Tibial artery (tissue), 4 donors: ENCODE measurements at regions not wholly inside any gene's neighbourhood (a gene's known extent, or its start where the extent isn't known, plus 50 kb on each side); places are given as distances from the start of the nearest gene placed in this dataset.

Experiments
- DNase-seq, 2 donors: peaks; one replicate each; pipeline ENCODE4 v3.0.0-alpha.2; 2019
- H3K27ac ChIP-seq, 2 donors: fragments of 200-600 bp; sonication (generic) in 1 of 2; 1 replicate in 1 of 2; 2 replicates in 1 of 2; pipeline ENCODE4 v1.5.1; 2018 to 2019; ENCODE audit warnings: mild to moderate bottlenecking in 1 of 2
- H3K27me3 ChIP-seq, 2 donors: fragments of 200-600 bp; sonication (generic) in 1 of 2; one replicate each; pipeline versions ENCODE4 v1.5.1 to v1.6.0; 2016 to 2019
- H3K36me3 ChIP-seq, 3 donors: fragments of 200-600 bp; sonication (generic) in 2 of 3; one replicate each; pipeline ENCODE4 v1.5.1; 2016 to 2019; ENCODE audit warnings: mild to moderate bottlenecking in 2 of 3
- H3K4me1 ChIP-seq, 4 donors: fragments of 200-600 bp; sonication (generic) in 2 of 4; 1 replicate in 3 of 4; 2 replicates in 1 of 4; pipeline ENCODE4 v1.5.1; 2016 to 2019
- H3K4me3 ChIP-seq, 2 donors: fragments of 200-600 bp; sonication (generic) in 1 of 2; 1 replicate in 1 of 2; 2 replicates in 1 of 2; pipeline ENCODE4 v1.5.1; 2018 to 2019; ENCODE audit warnings: mild to moderate bottlenecking in 2 of 2
- H3K9me3 ChIP-seq, 3 donors: fragments of 200-600 bp; sonication (generic) in 1 of 3; one replicate each; pipeline ENCODE4 v1.5.1; 2016 to 2019
- CTCF ChIP-seq, 2 experiments: fragments of 200-600 bp in 1 of 2; fragments of 450-650 bp in 1 of 2; IDR thresholded peaks; one replicate each; pipeline ENCODE4 v1.5.1; 2017 to 2019; ENCODE audit warnings: antibody characterized with exemption in 2 of 2, mild to moderate bottlenecking in 1 of 2, moderate library complexity in 1 of 2
- intact Hi-C: fragments of 100-400 bp; cut with DNase I; formaldehyde crosslinking; loops from one replicate; pipeline ENCODE4 v1.15.0; 2023; ENCODE audit warnings: low total_unique reads

- H3K27me3 ChIP-seq, result peaks cover 0 to 2% of the 10 kb centered on the region in 2 donors
- no peak overlapping the region for H3K4me3 ChIP-seq
- H3K36me3 ChIP-seq, result no peaks in the 10 kb centered on the region
- no peak for DNase-seq
- TF ChIP-seq CTCF (IDR thresholded peaks at IDR 0.05), result no peak
- H3K9me3 ChIP-seq, result no peaks in the 10 kb centered on the region
- H3K4me1 ChIP-seq, result no peaks in the 10 kb centered on the region
- no peak overlapping the region for H3K27ac ChIP-seq
- intact Hi-C loops, result no loop called here
Observed at GRCh38 chr5:178784391-178784790, 53.9 kb upstream of the ZNF354A start.

GRCh38 chr5:178781936-178782335, 51.5 kb upstream of the ZNF354A start:
- no peaks in the 10 kb centered on the region for H3K4me1 ChIP-seq
- no peaks in the 10 kb centered on the region for H3K27me3 ChIP-seq
- H3K4me3 ChIP-seq, result no peak overlapping the region
- H3K9me3 ChIP-seq, result no peaks in the 10 kb centered on the region
- DNase-seq, result no peak
- H3K36me3 ChIP-seq, result no peaks in the 10 kb centered on the region
- no peak for TF ChIP-seq CTCF (IDR thresholded peaks at IDR 0.05)
- intact Hi-C loops, result no loop called here
- H3K27ac ChIP-seq, result no peak overlapping the region

- no peak for TF ChIP-seq CTCF (IDR thresholded peaks at IDR 0.05)
- Histone ChIP-seq H3K9me3 (no peaks in the 10 kb centered on the region), H3K27ac (no peak overlapping the region), H3K36me3 (no peaks in the 10 kb centered on the region), H3K4me1 (no peaks in the 10 kb centered on the region), H3K27me3 (no peaks in the 10 kb centered on the region), H3K4me3 (no peak overlapping the region)
- no peak for DNase-seq
- intact Hi-C loops, result no loop called here
Observed at GRCh38 chr5:178780581-178781498, 50.4 kb upstream of the ZNF354A start.
